Erythroblast (primary cell): ENCODE measurements at regions not wholly inside any gene's neighbourhood (a gene's known extent, or its start where the extent isn't known, plus 50 kb on each side); places are given as distances from the start of the nearest gene placed in this dataset.

Experiments used
- GATA1 ChIP-seq: IDR thresholded peaks from 2 replicates; pipeline ENCODE4 v1.6.1; 2011; ENCODE audit warnings: low read depth, mild to moderate bottlenecking, control low read depth, low read length, moderate library complexity
- POLR2A ChIP-seq: IDR thresholded peaks from 2 replicates; pipeline ENCODE4 v1.6.1; 2011; ENCODE audit warnings: mild to moderate bottlenecking, low read length

GRCh38 chr6:45717715-45718114 lies 297.9 kb downstream of the CLIC5 start:
- TF ChIP-seq POLR2A, result no peak
- no peak for TF ChIP-seq GATA1
